Activated CD4-positive, alpha-beta T cell treated with anti-CD3 and anti-CD28 coated beads, Interleukin-2, amount 10 ng/mL, durations not matched to agents 7 days and 5 days (primary cell): ENCODE measurements at regions not wholly inside any gene's neighbourhood (a gene's known extent, or its start where the extent isn't known, plus 50 kb on each side); places are given as distances from the start of the nearest gene placed in this dataset.

Experiments
- CTCF ChIA-PET: fragments of 350-600 bp; sonication (Branson Sonifier 250); formaldehyde crosslinking; loops from one replicate; lab custom pipeline; 2021; ENCODE audit warnings: antibody characterized with exemption; lab: Charles Lee
- POLR2A ChIA-PET: fragments of 350-600 bp; sonication (Branson Sonifier 250); formaldehyde crosslinking; loops from one replicate; lab custom pipeline; 2021; ENCODE audit warnings: antibody characterized with exemption; lab: Charles Lee
- DNase-seq: peaks from one replicate; pipeline ENCODE4 v3.0.0-alpha.2; 2020
- H3K27ac Mint-ChIP-seq: one replicate; pipeline ENCODE4 v1.8.0; 2021; ENCODE audit warnings: mild to moderate bottlenecking, moderate library complexity, mixed read lengths
- H3K27me3 Mint-ChIP-seq: one replicate; pipeline ENCODE4 v1.8.0; 2021; ENCODE audit warnings: mixed read lengths
- H3K36me3 Mint-ChIP-seq: one replicate; pipeline ENCODE4 v1.8.0; 2021; ENCODE audit warnings: low read depth, mixed read lengths
- H3K4me1 Mint-ChIP-seq: one replicate; pipeline ENCODE4 v1.8.0; 2021; ENCODE audit warnings: mixed read lengths
- H3K4me3 Mint-ChIP-seq: one replicate; pipeline ENCODE4 v1.8.0; 2021; ENCODE audit warnings: mild to moderate bottlenecking, moderate library complexity, mixed read lengths
- H3K9me3 Mint-ChIP-seq: one replicate; pipeline ENCODE4 v1.8.0; 2021; ENCODE audit warnings: mixed read lengths

DNA sequence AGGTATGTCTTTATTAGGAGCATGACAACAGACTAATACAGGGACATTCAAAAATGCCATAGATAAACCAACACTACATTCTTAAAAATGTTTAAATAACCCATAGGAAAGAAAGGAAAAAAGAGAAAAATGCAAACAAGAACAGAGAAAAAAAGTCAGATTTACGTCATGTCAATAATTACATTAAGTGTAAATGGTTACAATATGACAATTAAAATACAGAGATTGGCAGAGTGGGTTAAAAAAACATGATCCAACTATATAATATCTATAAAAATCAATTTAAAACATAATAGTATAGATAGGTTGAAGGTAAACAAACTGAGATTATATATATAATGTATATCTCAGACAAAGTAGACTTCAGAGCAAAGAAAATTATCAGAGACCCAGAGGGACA, 255.8 kb downstream of the ANAPC1 start:
- H3K27ac Mint-ChIP-seq: no peak overlapping the region
- no peak overlapping the region for H3K4me3 Mint-ChIP-seq
- ChIA-PET CTCF (no interaction called here), POLR2A (no interaction called here)
- H3K4me1 Mint-ChIP-seq: peaks cover 38% of the 10 kb centered on the region
- no peak for DNase-seq
- H3K27me3 Mint-ChIP-seq: peaks cover 17% of the 10 kb centered on the region
- peaks cover 35% of the 10 kb centered on the region for H3K36me3 Mint-ChIP-seq
- H3K9me3 Mint-ChIP-seq: peaks cover 36% of the 10 kb centered on the region

DNA sequence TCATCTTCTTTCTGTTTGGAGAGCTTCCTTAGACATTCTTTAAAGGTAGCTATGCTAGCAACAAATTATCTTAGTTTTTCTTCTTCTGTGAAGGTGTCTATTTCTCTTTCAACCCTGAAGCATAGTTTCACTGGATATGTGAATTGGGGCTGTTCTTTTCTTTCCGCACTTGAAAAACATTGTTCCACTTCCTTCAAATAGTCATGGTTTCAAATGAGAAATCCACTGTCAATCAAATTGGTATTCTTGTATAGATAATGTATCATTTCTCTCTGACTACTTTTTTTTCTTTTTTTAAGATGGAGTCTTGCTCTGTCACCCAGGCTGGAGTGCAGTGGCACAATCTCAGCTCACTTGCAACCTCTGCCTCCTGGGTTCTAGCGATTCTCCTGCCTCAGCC, 254.0 kb downstream of the ANAPC1 start:
- Mint-ChIP-seq H3K27me3 (peaks cover 19% of the 10 kb centered on the region), H3K27ac (no peak overlapping the region), H3K4me3 (no peak overlapping the region), H3K9me3 (peaks cover 38% of the 10 kb centered on the region), H3K4me1 (peaks cover 41% of the 10 kb centered on the region), H3K36me3 (peaks cover 32% of the 10 kb centered on the region)
- no peak for DNase-seq
- ChIA-PET POLR2A (no interaction called here), CTCF (interaction anchor here (1.2 to 1.3 kb wide), 2 partner anchors 10 to 11 kb away, joined by 3 read pairs; no protein-coding TSS in a partner anchor)

DNA sequence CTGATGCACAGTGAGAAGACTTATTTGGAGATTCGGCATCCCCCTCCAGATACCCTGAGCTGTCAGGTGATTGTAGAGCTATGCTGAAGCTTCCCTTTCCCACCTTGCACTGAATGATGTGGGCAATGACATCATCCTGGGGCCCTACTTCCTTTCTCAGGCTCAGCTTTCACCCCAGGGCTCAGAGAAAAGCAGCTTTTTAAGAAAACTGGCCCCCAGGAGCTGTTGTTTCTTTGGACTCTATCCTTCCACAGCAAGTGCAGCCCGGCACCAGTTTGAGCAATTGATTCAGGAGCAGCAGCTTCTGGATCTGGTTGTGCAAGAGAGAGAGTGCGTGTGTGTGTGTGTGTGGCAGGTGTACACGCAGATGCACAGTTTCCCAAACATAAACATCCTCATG, 251.3 kb downstream of the ANAPC1 start:
- POLR2A ChIA-PET: no interaction called here
- H3K4me1 Mint-ChIP-seq: peaks cover 26% of the 10 kb centered on the region

DNA sequence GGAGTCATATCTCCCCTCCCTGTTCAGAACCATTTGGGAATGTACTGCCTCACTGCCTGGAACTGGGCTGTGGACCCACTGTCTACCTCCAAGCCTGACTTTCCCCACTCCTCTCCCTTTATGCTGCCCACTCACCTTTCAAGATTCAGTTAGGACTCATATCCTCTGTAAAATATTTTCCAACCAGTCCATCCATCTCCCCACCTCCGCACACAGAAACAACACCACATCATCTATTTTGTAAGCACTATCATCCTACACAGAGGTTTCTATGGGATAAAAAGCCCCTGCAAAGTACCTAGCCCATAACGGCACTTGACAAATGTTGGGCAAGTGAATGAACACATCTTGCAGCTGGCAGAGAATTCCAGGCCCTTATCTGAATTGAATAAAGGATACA, 250.8 kb downstream of the ANAPC1 start:
- Mint-ChIP-seq H3K9me3 (peaks cover 25% of the 10 kb centered on the region), H3K27me3 (peaks cover 29% of the 10 kb centered on the region), H3K4me3 (peak overlapping the region; percentile 23), H3K36me3 (peaks cover 20% of the 10 kb centered on the region), H3K27ac (peak overlapping the region; percentile 83), H3K4me1 (peaks cover 26% of the 10 kb centered on the region)
- no peak for DNase-seq
- POLR2A ChIA-PET: no interaction called here
- CTCF ChIA-PET: interaction anchor here (0.6 to 1.7 kb wide), 4 partner anchors 14 to 54 kb away, joined by 3 to 5 read pairs (median 4); no protein-coding TSS in a partner anchor

More for the DNA sequence above, 251.3 kb downstream of the ANAPC1 start:
- Mint-ChIP-seq H3K27ac (peak overlapping the region; percentile 83), H3K4me3 (peak overlapping the region; percentile 9), H3K27me3 (peaks cover 27% of the 10 kb centered on the region), H3K9me3 (peaks cover 28% of the 10 kb centered on the region), H3K36me3 (peaks cover 21% of the 10 kb centered on the region)
- DNase-seq: peak; percentile 36
- CTCF ChIA-PET: interaction anchor here (0.6 to 1.7 kb wide), 4 partner anchors 14 to 54 kb away, joined by 3 to 5 read pairs (median 4); no protein-coding TSS in a partner anchor

DNA sequence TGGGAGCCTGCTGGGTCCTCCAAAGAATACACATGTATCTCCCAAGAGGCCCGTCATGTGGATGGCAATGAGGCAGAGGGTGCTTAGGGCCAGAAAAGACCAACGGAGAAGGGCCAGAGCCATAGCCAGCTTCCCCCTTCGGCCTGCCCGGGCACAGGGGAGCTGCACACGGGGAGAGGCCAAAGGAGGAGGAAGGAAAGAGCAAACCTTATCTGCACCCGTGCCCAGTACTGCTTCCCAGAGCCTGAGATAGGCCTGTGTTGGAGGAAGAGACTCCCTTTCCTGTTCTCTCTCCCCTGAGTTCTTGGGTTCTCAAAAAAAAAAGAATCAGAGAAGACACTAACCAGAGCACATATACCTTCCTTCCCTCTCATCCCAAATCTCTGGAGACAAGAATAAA, 250.3 kb downstream of the ANAPC1 start:
- H3K27ac Mint-ChIP-seq: no peak overlapping the region
- H3K4me3 Mint-ChIP-seq: no peak overlapping the region
- H3K4me1 Mint-ChIP-seq: peaks cover 26% of the 10 kb centered on the region

DNA sequence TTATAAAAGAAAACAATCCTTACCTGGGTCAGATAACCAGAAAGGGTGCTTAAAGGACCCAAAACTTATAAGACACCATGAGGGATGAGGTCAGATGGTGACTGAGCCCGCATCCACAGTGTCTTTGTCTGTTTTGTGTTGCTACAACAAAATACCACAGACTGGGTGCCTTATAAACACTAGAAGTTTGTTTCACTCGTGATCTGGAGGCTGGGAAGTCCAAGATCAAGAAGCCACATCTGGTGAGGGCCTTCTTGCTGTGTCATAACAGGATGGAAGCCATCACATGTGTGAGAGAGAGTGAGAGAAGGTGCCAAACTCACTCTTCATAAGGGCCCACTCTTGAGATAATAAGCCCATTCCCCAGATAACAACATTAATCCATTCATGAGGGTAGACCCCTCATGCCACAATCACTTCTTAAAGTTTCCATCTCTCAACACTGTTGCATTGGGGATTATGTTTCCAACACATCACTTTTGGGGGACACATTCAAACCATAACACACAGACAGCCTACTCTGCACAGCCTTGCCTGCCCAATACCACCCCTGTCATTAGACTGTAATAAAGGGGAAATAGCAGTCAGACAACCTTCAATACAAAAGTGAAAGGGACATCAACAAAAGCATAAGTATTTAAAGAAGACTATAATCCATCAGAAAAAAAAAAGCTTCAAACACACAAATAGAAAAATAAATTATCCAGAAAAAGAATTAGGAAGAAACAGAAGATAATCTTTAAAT, 249.8 kb downstream of the ANAPC1 start:
- no peak overlapping the region for H3K27ac Mint-ChIP-seq
- H3K4me3 Mint-ChIP-seq: no peak overlapping the region
- peaks cover 21% of the 10 kb centered on the region for H3K9me3 Mint-ChIP-seq
- POLR2A ChIA-PET: no interaction called here
- peaks cover 15% of the 10 kb centered on the region for H3K36me3 Mint-ChIP-seq
- no peak for DNase-seq
- peaks cover 25% of the 10 kb centered on the region for H3K27me3 Mint-ChIP-seq
- peaks cover 26% of the 10 kb centered on the region for H3K4me1 Mint-ChIP-seq
- CTCF ChIA-PET: no interaction called here

More for the DNA sequence above, 250.3 kb downstream of the ANAPC1 start:
- POLR2A ChIA-PET: no interaction called here
- peaks cover 22% of the 10 kb centered on the region for H3K9me3 Mint-ChIP-seq
- peaks cover 28% of the 10 kb centered on the region for H3K27me3 Mint-ChIP-seq
- CTCF ChIA-PET: no interaction called here
- DNase-seq: no peak
- H3K36me3 Mint-ChIP-seq: peaks cover 20% of the 10 kb centered on the region

DNA sequence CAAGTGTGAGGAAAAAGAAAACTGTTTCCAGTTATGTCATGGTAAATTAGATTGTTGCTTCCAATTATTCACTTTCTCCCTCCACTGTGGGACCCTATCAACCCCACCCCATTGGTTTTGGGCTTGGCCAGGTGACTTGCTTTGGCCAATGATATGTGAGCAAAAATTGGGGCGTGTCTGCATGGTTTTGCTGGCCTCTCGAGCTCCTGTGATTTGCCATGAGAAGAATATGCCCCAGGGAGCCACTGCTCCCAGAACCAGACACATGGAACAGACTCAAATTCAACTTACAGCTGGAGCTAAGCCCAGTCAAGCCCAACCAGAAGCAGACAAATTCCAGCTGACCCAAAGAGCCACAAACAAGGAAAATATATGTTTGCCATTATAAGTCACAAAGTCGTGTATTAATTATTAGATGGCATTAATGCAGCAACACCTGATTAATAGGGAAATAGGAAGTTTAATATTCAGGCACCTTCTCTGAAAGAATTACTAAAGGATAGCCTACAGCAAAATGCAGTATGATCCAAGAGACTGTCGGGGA, 248.9 kb downstream of the ANAPC1 start:
- Mint-ChIP-seq H3K9me3 (peaks cover 21% of the 10 kb centered on the region), H3K4me1 (peaks cover 26% of the 10 kb centered on the region), H3K27ac (no peak overlapping the region), H3K36me3 (peaks cover 17% of the 10 kb centered on the region), H3K27me3 (peaks cover 27% of the 10 kb centered on the region), H3K4me3 (no peak overlapping the region)
- CTCF ChIA-PET: no interaction called here
- POLR2A ChIA-PET: no interaction called here
- no peak for DNase-seq

DNA sequence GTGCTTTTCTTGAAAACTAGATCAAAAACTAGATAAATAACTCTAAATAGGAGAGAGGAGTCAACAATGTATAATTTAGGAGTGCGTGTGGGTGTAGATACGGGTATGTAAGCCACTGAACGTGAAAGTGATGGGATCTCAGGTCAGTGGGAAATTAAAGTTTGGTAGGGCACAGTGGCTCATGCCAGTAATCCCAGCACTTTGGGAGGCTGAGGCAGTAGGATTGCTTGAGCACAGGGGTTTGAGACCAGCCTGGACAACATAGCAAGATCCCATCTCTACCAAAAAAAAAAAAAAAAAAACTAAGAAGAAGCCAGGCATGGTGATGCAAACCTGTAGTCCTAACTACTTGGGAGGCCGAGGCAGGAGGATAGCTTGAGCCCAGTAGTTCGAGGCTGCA, 247.1 kb downstream of the ANAPC1 start:
- Mint-ChIP-seq H3K4me1 (peaks cover 24% of the 10 kb centered on the region), H3K27ac (no peak overlapping the region), H3K36me3 (peaks cover 11% of the 10 kb centered on the region), H3K9me3 (peaks cover 15% of the 10 kb centered on the region), H3K27me3 (peaks cover 29% of the 10 kb centered on the region), H3K4me3 (no peak overlapping the region)
- CTCF ChIA-PET: interaction anchor here (1.3 kb wide), 1 partner anchor 12 kb away, joined by 3 read pairs; no protein-coding TSS in a partner anchor
- DNase-seq: no peak
- POLR2A ChIA-PET: no interaction called here

DNA sequence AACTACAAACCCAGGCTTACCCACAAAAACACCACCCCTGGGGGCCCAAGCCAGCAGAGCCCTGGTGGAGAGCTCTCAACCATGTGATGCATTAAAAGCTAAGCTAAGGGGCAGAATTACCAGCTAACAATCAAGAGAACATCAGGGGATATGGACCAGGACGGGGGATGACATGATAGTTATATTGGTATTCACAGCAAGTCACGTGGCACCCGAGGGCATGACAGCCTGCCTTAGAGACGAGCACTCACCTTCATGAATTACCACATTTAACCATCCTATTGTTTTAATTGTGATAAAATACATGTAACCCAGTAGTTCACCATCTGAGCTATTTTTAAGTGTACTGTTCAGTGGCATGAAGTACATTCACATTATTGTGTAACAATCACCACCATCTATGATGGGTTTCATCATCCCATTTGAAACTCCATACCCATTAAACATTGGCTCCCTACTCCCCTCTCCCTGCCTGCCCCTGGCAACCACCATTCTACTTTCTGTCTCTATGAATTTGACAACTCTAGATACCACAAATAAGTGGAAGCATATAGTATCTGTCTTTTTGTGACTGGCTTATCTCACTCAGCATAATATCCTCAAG, 245.6 kb downstream of the ANAPC1 start:
- POLR2A ChIA-PET: no interaction called here
- Mint-ChIP-seq H3K4me1 (peaks cover 12% of the 10 kb centered on the region), H3K27me3 (peaks cover 31% of the 10 kb centered on the region), H3K4me3 (no peak overlapping the region), H3K9me3 (peaks cover 12% of the 10 kb centered on the region), H3K36me3 (peaks cover 9% of the 10 kb centered on the region), H3K27ac (no peak overlapping the region)
- CTCF ChIA-PET: no interaction called here
- no peak for DNase-seq

DNA sequence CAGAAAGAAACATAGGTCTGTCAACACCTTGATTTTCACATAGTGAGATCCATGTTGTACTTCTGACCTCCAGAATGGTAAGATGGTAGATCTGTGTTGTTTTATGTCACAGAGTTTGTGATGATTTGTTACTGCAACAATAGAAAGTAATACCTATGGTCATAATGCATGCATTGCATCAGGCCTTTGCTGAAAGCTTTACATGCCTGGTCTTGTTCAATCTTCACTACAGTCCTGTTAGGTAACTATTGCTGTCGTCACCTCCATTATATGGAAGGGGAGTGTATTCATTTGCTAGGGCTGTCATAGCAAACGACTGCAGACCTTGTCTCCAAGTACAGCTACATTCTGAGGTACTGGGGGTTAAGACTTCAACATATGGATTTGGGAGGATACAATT, 243.5 kb downstream of the ANAPC1 start:
- Mint-ChIP-seq H3K9me3 (peaks cover 11% of the 10 kb centered on the region), H3K4me3 (no peak overlapping the region), H3K27ac (no peak overlapping the region), H3K4me1 (peaks cover 2% of the 10 kb centered on the region), H3K27me3 (peaks cover 34% of the 10 kb centered on the region), H3K36me3 (peaks cover 6% of the 10 kb centered on the region)
- CTCF ChIA-PET: interaction anchor here (1.5 kb wide), 1 partner anchor 10 kb away, joined by 3 read pairs; no protein-coding TSS in a partner anchor
- POLR2A ChIA-PET: no interaction called here
- DNase-seq: no peak

DNA sequence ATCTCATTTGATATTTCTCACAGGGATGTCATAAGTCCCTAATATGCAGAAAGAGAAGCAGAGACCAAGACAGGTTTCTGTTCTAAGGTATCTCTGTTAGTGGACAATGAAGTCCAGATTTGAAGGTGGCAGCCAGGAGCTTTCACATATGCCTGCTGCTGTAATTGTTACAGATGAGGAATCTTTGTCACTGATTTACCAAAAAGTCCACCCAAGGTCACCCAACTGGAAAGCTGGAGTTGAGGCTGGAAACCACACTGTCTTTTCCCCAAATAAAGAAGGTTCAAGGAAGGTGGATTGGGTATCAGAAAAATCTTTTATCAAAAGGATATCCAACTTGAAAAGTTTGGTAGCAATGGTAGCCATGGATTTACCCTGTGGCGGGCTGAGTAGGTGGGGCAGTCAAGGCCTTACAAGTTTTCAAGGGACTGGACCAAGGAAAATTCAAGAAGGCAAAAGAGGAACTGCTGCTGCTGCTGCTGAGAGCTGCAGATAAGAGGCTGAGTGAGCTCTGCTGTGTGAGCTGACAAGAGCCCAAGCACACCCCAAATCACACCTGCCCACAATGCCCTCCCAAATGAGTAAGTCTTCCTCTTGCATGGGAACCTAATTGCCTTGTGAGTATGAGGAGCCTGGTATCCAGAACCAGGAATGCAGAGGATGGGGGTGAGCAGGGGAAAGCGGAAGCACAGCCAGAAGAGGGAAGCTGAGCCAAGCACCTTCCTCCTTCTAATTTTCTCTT, 241.2 kb downstream of the ANAPC1 start:
- peaks cover 10% of the 10 kb centered on the region for H3K36me3 Mint-ChIP-seq
- H3K4me3 Mint-ChIP-seq: no peak overlapping the region
- POLR2A ChIA-PET: no interaction called here
- CTCF ChIA-PET: interaction anchor here (0.6 kb wide), 1 partner anchor 16 kb away, joined by 3 read pairs; no protein-coding TSS in a partner anchor
- peaks cover 41% of the 10 kb centered on the region for H3K27me3 Mint-ChIP-seq
- DNase-seq: no peak
- H3K27ac Mint-ChIP-seq: no peak overlapping the region
- peaks cover 22% of the 10 kb centered on the region for H3K9me3 Mint-ChIP-seq
- peaks cover 2% of the 10 kb centered on the region for H3K4me1 Mint-ChIP-seq

DNA sequence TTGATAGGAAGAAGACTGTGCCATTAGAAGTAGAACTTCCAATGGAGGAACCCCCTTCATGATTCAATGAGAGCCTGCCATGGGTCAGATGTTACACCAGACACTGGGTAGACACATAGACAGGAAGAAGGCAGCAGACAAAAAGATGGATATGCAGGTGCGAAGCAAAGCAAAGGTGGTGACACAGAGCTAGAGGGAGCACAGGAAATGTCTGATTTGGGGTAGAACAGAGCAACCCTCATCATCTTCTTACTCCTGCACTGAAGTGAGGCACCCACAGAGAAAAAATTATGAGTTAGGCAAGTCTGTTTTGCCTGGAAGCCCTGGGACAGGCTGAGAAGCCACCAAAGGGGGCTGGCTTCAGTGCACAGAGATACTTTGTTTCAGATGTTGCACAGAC, 240.2 kb downstream of the ANAPC1 start:
- DNase-seq: no peak
- CTCF ChIA-PET: interaction anchor here (0.6 kb wide), 2 partner anchors 8 to 15 kb away, joined by 3 read pairs; no protein-coding TSS in a partner anchor
- POLR2A ChIA-PET: no interaction called here
- no peak overlapping the region for H3K27ac Mint-ChIP-seq
- peaks cover 10% of the 10 kb centered on the region for H3K36me3 Mint-ChIP-seq
- H3K9me3 Mint-ChIP-seq: peaks cover 22% of the 10 kb centered on the region
- H3K4me3 Mint-ChIP-seq: no peak overlapping the region
- peaks cover 2% of the 10 kb centered on the region for H3K4me1 Mint-ChIP-seq
- H3K27me3 Mint-ChIP-seq: peaks cover 38% of the 10 kb centered on the region
